Inflammatory macrophage treated with lipopolysaccharide for 1 hour (primary cell): ENCODE measurements at regions not wholly inside any gene's neighbourhood (a gene's known extent, or its start where the extent isn't known, plus 50 kb on each side); places are given as distances from the start of the nearest gene placed in this dataset.
"Not testable (repeated sequence)": the region's sequence is repeated elsewhere in the genome, so short reads cannot be mapped to it uniquely, and the experiment has no call there.

ENCODE experiments used
- DNase-seq, 2 donors: peaks; one replicate each; pipeline ENCODE4 v3.0.0-alpha.2; 2020 to 2022

DNA sequence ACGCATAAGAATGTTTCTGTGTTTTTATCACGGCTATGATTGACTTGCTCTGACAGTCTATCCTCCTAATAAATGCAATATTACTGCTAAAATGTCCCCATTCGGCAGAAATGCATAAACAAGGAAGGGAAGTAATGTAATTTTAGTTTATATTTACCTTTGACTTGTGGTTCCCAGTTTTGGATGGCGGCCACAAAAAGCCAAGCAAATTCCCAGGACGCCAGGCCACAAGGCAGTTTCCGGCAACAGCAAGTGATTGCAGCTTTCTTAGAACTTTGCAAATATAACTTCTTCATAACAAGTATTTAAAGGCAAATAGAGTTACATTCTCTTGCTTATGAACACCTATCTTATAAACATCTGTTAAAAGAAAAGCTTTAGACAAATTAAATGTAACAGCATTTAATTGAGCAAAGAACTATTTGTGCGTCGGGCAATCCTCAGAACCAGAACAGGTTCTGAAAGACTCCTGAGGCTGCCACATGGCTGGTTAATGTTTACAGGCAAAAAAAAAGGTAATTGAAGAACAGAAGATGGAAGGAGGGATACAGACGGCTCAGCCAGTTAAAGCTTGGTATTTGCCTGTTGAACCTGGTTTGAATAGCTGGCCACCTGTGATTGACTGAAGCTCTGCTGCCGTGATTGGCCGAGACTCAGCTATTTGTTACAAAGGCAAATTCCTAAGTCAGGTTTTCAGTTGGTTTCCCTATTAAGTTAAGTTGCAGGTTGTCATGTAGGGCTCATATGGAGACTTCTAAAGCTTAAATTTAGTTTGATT is 80.8 kb downstream of the C21orf91 start:
- no peak for DNase-seq

DNA sequence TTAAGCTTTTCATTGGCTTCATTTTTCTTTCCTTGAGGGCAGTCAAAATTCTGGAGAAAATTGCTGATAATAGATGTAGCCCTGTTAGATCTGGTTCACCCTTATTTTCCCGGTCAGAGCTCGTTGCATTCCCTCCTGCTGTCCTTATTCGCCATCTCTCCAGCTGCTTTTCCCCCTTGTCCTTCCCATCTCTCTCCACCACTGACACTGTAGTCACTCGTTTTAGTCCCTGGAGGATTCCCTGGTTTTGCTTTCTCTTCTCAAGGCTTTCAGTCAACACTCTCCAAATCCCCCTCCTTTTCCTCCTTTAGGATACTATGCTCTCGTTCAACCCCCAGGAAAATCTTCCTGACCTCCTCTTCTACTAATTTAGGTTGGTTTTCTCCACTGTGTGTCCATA is 83.1 kb downstream of the C21orf91 start:
- no peak for DNase-seq

DNA sequence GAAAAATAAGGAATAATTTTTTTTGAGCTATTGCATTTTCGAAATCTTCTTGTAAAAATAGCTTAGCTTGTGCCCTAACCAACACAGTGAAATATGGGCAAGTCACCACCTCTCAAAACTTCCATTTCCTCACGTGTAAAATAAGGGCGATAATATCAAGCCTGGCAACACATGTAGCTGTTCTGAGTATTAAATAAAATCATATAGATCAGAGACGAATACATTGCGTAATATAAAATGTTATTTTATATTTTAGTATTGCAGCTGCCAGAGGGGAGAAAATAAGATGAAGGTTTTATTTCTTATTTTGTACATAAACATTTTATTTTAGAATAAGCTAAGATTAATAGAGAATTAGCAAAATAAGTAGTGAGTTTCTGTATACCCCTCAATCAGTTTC is 85.9 kb downstream of the C21orf91 start:
- DNase-seq = no peak

DNA sequence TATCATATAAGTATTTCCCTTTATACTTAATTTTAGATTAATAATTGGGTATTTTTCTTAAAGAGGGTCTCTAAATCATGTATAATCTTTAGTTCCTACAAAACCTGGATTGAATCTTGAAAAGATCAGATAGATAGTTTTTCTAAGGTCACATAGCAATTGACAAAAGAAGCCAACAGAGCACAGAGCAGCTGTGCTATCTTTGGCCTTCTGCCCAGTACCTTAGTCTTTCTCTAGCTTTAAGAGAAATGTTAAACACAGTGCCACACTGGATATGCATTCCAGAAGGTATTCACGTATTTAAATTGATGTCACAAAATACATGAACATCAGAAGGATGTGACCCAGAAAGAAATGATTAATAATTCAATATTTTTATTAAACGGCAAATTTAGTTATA is 86.8 kb downstream of the C21orf91 start:
- no peak for DNase-seq

DNA sequence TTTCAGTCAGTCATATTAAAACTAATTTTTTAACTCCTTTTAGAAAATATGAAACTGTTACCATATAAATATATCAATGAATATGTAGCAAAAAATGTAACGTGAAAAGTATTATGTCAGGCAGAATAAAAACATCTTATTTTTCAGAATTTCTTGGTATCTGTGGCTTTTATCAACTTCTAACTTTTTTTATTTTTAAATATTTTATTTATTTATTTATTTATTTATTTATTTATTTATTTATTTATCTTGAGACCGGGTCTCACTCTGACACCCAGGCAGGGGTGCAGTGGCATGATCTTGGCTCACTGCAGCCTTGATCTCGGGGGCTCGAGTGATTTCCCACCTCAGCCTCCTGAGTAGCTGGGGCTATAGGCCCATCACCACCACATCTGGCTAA is 87.6 kb downstream of the C21orf91 start:
- DNase-seq = no peak

DNA sequence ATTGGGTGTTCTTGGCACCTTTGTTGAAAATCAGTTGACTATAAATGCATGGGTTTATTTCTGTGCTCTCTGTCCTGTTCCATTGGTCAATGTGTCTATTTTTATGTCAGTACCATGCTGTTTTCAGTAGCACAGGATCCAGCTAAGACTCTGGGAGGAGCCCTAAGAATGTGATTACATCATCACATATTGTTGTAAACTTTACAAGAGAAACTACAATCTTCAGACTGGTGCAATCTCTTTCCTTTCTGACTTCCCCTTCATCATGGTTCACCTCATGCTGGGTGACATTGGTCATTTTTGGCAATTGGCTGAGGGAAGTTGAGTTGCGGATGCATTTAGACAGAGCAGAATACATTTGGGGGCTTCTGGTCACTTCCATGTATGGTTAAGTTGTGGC is 88.4 kb downstream of the C21orf91 start:
- peak; percentile 69 to 78 for DNase-seq

DNA sequence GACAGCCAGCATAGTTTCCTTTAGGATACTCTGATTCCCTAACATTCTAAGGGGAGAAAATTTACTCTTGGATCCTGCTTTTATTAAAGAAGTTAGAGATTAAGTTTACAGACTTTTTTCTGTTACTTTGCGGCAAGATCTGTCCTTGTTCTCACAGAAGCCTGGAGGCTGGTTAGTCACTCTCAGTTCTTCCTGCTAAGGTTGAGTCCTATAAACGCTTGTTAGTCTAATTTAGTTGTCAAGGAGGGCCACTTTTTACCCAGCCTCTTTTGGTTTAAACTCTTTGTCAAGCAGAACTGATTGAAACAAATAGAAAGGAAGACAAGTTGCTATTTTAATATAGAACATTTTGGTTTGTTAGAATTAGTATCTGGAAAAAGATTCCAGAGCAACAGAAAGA is 89.7 kb downstream of the C21orf91 start:
- DNase-seq = no peak

DNA sequence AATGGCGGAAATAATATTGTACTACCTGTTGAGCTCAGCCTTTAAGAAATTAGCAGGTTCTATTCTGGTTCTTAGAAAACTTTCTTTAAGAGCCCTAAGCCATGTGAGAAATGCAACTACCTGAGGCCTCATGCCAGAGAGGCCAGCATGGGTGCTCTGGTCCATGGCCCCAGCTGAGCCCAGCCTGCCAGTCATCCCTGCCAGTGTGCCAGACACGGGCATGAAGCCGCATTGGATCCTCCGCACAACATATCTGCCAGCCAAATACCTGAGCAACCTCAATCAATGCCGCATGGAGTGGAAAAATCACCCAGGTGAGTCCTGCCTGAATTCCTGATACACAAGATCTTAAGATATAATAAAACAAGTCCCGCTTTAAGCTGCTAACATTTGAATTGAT is 91.8 kb downstream of the C21orf91 start:
- no peak for DNase-seq

DNA sequence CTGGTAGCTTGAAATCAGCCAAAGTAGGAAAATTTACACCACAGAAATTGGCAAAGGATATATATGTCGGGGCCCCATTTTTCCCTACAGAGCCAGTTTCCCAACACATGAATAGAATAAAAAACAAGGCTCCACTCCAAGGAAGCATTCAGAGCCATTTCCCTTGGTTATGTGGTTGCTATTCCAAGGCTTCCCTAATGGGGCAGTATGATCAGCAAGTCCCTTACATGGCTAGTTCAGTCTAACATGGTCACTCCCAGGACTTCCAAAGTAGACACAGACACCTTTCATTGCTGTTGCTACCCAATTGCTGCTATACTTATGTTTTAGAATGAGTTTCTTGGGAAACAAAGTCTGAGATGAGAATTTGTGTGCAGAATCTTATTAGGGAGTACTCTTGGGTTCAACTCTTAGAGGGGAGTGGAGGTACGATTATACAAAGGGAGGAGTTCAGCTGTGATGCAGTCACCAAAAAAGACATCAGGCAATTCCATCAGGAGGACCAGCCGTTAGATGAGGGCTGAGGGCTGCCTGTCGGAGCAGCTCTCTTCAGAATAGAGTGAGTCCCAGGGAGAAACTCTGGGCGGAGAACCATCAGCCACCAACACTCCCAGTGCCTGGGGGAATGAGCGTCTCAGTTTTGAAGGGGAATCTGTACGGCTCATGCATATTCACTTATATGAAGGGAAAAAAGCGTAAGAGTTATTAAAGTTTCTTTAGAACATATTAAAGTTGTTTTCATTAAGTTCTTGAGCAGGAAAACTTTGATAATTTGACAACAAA is 92.9 kb downstream of the C21orf91 start:
- peak in 1 of 2 donors; percentile 10 for DNase-seq

DNA sequence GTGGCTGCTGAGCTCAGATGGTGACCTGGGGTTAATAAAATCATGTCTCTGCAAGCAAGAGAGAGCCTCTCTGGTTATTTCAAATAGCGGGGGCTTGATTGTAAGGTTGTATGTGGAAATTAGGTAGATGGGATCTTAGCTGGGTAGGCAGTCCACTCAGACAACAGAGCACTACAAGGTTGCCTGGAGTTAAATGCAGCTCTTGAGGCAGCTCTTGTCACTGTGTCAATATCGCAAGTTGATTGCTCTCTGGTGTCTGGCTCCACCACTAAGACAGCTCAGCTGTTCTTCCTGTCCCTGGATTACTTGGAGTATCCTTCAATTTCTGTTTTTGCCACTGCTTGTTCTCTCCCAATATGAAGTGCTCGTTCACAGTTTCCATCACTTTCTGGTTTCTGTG is 93.8 kb downstream of the C21orf91 start:
- no peak for DNase-seq

DNA sequence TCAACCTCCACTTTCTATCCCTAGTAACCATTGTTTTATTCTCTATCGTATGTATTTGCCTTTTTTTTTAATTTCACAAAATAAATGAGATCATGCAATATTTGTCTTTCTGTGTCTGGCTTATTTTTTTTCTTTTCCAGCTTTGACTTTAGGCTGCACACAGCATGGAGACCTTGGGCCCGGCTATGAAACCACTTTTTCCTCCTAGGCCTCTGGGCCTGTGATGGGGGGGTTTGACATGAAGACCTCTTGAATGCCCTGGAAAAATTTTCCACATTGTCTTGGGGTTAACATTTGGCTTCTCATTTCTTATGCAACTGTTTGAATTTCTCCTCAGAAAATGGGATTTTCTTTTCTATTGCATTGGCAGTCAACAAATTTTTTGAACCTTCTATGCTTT is 100.2 kb upstream of the BTG3 start:
- DNase-seq = no peak

DNA sequence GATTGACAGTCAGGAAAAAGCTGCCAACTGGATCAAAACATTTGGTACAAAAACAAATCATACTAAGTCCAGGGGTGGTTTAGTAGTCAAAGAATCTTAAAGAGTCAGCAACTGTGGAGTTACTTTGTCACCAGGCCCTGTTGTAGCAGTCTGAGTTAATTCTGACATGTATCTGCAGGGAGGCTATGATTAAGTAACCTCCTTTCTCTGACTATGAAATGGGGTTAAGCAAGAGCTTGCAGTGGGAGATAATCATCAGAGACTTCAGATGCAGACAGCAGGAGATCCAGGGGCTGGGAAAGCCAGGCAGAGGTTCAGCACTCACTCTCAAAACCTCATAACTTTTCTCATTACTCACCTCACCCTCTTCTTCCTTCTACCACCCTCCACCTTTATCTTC is 99.2 kb upstream of the BTG3 start:
- no peak for DNase-seq

DNA sequence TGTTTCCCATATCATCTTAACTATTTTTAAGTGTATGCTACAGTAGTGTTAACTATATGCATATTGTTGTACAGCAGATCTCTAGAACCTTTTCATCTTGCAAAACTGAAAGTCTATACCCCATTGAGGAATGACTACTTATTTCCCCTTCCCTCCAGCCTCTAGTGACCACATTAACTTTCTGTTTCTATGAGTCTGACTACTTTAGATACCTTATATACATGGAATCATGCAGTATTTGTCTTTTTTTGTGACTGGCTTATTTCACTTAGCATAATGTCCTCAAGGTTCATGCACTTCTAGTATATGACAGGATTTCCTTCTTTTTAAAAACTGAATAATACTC is 96.5 kb upstream of the BTG3 start:
- no peak for DNase-seq

DNA sequence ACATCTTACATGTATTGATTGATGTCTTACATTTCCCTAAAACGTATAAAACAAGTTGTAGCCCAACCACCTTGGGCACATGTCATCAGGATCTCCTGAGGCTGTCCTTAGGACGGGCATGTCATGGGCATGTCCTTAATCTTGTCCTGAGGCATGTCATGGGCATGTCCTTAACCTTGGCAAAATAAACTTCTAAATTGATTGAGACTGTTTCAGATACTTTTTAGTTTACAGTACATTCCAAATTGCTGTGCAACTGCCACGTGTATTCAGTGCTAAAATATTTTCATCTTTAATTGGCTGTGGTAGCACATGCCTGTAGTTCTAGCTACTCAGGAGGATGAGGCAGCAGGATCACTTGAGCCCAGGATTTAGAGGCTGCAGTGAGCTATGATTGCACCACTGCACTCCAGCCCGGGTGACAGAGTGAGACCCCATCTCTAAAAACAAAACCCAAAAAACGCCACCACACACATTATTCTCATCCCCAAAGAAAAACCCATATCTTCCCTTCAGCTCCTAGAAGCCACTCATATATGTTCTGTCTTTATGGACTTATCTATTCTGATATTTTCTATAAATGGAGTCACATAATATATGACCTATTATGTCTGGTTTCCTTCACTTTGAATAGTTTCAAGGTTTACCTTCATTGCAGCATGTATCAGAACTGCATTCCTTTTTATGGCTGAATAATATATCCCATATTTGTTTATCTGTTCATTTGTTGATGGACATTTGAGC is 96.0 kb upstream of the BTG3 start:
- no peak for DNase-seq

DNA sequence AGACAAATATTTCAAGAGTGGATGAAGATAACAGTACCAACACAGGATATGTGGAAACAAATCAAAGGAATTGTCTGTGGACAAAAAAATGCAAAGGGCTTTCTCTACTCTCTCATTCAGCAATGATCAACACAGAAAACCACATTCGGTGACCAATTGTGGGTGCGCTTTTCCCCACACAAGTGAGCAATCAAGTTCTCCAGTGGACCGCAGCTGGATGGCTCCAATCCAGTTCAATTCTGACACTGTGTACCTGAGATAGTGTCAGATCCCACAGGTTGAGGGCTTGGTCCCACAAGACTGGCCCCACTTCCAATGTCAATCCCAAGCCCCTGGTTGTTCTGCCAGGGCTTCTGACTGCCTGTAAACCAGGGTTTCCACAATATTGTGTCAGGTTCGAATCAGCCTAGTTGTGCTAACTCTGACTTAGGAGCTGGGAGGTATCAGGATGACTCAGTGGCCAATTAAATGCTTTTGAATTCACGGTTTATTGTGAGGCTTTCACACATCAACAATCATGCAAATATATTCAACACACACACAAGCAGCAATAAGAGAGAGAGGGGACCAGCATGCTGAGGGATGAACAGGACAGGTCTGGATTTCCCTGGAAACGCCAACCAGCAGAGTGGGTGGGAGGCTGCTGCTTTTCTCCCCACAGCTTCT is 87.0 kb upstream of the BTG3 start:
- no peak for DNase-seq

DNA sequence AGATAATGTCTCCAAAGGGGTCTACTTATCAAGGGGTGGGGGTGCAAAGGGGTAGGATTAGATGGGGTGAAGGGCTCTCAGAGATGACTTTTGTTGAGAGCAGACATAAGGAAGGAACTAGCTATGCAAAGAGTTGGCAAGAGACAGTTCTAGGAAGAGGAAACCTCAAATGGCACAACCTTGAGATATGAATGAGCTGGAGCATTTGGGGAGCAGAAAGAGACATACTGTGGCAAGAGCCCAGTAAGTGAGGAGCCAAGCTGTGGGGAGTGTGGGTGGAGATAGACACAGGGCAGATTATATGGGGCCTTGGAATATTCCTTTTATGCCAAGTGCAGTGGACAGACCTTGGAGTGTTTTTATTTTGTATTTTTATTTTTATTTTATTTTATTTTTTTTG is 84.8 kb upstream of the BTG3 start:
- no peak for DNase-seq

DNA sequence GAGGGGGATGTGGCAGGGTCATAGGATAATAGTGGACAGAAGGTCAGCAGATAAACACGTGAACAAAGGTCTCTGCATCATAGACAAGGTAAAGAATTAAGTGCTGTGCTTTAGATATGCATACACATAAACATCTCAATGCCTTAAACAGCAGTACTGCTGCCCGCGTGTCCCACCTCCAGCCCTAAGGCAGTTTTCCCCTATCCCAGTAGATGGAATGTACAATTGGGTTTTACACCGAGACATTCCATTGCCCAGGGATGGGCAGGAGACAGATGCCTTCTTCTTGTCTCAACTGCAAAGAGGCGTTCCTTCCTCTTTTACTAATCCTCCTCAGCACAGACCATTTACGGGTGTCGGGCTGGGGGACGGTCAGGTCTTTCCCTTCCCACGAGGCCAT is 81.7 kb upstream of the BTG3 start:
- DNase-seq = not testable (repeated sequence)

DNA sequence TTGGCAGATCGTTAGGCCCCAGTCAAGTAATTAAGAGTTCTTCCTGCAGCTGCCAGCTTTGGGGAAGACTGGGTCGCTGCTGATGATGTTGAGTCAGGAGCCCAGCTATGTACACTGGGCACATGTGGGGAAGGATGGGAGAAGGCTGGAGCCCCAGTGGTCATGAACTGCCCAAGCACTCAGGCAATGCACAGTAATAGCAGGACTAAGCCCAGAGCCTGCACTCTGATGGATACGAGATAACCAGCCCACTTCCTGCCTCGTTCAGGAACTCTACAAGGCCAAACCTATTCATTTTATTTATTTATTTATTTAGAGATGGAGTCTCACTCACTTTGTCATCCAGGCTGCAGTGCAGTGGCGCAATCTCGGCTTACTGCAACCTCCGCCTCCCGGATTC is 81.1 kb upstream of the BTG3 start:
- DNase-seq = no peak

DNA sequence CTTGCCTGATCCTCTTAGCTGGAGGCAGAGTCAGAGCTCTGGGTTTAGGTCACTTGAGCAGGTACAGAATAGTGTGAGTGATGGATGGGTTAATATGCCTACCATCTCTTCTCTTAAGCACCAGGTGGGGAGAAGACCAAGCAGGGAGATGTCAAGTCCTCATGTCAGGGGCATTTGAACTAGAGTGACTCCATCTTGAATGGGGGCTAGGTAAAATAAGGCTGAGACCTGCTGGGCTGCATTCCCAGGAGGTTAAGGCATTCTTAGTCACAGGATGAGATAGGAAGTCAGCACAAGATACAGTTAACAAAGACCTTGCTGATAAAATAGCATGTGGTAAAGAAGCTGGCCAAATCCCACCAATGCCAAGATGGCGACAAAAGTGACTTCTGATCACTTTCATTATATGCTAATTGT is 77.4 kb upstream of the BTG3 start:
- no peak for DNase-seq

DNA sequence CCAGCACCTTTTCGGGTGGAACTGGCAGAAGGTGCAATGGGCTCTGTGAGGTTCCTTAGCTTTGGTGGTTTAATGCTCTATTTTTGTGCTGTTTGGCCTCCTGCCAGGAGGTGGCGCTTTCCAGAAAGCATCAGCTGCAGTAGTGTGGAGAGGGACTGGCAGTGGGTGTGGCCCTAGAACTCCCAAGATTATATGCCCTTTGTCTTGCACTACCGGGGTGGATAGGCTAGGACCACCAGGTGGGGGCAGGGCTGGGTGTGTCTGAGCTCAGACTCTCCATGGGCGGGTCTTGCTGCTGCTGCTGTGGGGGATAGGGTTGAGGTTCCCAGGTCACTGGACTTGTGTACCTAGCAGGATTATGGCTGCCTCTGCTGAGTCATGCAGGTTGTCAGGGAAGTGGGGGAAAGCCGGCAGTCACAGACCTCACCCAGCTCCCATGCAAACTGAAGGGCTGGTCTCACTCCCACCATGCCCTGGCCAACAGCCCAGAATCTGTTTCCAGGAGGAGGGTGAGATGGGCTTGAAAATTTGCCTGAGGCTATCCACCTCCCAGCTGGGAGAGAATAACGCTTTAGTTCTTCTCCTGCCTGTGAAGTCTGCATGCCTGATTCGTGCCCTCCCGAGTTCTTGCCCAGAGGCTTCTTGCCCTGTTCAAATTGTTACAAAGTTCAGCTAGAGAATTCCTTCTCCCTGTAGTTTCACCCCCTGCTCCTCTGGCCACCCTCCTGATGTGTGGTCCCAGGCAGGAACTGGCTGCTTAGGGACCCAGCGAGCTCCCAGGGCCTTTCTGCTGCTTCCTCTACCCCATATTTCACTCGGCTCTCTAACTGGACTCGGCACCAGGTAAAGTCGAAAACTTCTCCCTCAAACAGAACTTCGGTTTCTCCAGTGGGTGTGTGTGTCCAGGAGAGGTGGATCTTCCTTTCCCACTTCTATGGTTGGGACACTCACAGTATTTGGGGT is 76.5 kb upstream of the BTG3 start:
- peak; percentile 5 to 6 for DNase-seq

DNA sequence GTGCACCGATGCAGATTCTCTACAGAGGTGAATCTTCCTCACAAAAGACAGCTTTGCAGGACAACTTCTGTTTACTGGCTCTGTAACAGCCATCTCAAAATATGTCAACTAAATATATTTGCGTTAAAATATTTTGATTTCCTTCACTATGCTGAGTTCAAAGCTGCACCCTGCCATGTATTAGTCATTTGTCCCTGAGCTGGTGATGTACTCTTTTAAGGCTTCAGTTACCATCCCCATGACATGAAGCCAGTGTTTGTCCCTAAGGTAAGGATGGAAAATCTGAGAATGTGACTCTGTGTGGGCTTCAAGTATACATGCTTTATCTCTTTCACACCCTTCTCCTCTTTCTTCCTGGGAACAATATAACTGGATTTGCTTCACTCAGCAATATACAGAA is 70.2 kb upstream of the BTG3 start:
- no peak for DNase-seq

DNA sequence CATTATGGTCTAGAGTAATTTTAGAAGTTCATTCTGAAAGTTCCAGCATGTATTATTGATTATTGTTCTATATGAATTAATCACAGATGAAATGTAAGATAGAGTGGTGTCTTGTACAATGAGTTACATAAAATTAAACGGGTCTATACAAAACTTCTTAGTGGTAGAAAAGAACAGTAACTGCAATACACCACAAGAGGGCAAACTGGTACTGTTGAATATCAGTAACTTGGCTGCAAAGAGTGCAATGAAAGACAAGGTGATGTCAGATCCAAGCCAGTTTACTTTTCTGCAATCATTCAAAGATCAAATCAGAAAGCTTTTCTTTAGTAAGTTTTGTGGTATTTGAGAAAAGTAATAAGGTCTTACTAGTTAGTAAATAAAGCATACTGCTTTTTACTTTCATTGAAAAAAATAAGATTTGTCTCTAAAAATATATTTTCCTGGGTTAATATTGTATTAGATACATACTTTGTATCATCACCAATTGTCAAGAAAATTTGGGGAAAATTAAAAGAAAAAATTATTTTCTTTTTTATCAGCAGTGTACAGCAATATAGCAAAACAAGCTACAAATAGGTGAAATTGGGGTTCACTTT is 66.4 kb upstream of the BTG3 start:
- peak; percentile 31 to 70 for DNase-seq
